ENCODE measurements at regions not wholly inside any gene's neighbourhood (a gene's known extent, or its start where the extent isn't known, plus 50 kb on each side); places are given as distances from the start of the nearest gene placed in this dataset.

DNA sequence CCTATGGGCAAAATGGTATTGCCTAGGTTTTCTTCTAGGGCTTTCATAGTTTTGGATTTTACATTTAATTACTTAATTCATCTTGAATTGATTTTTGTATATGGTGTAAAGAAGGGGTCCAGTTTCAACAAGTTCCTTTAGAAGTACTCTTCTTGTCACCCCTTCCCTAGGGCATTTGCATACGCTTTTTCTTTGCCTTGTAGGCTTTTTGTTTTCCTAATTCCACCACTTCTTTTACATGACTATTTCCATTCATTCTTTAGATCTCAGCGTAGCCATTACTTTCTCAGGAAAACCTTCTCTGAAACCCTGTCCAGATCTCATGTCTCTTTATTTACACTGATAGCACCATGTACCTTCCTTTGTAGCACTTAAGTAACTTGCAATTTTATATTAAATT lies 648.6 kb downstream of the XPNPEP1 start:
- Histone ChIP-seq H3K4me1 (ENCODE audit: control insufficient read depth, insufficient read depth, low read length) (no peaks in the 10 kb centered on the region), H3K36me3 (ENCODE audit: control insufficient read depth, insufficient read depth, low read length) (no peaks in the 10 kb centered on the region), H3K27ac (ENCODE audit: low read length) (no peak overlapping the region), H3K4me3 (ENCODE audit: low read length) (no peak overlapping the region), H3K27me3 (ENCODE audit: control insufficient read depth, insufficient read depth, low read length) (no peaks in the 10 kb centered on the region), H3K9me3 (ENCODE audit: control insufficient read depth, insufficient read depth, low read length) (peaks cover 3% of the 10 kb centered on the region; the same call in 1 of the 2 replicates)
- WGBS (ENCODE audit: insufficient coverage, insufficient read length) = no CpG with 5 or more reads among the region's 2 CpGs
- DNase-seq (ENCODE audit: low read depth, low spot score) = no peak

DNA sequence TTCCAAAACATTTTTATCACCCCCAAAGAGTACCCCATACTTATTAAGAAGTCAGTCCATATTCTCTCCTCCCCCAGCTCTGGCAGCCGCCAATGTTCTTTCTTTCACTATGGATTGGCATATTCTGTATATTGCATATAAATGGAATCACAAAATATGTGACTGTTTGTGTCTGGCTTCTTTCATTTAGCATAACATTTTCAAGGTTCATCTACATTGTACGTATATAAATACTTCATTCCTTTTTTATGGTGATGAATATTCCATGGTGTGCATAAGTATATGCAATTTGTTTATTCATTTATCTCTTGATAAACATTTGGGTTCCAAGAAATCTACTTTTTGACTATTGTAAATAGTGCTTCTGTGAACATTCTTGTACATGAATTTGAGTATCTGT lies 653.1 kb downstream of the XPNPEP1 start:
- no peak for DNase-seq (ENCODE audit: low read depth, low spot score)
- Histone ChIP-seq H3K4me3 (ENCODE audit: low read length) (no peak overlapping the region), H3K9me3 (ENCODE audit: control insufficient read depth, insufficient read depth, low read length) (no peaks in the 10 kb centered on the region; the same call in 1 of the 2 replicates), H3K36me3 (ENCODE audit: control insufficient read depth, insufficient read depth, low read length) (no peaks in the 10 kb centered on the region), H3K27ac (ENCODE audit: low read length) (no peak overlapping the region), H3K27me3 (ENCODE audit: control insufficient read depth, insufficient read depth, low read length) (no peaks in the 10 kb centered on the region), H3K4me1 (ENCODE audit: control insufficient read depth, insufficient read depth, low read length) (no peaks in the 10 kb centered on the region)
- WGBS (ENCODE audit: insufficient coverage, insufficient read length) = no CpG with 5 or more reads among the region's 2 CpGs

DNA sequence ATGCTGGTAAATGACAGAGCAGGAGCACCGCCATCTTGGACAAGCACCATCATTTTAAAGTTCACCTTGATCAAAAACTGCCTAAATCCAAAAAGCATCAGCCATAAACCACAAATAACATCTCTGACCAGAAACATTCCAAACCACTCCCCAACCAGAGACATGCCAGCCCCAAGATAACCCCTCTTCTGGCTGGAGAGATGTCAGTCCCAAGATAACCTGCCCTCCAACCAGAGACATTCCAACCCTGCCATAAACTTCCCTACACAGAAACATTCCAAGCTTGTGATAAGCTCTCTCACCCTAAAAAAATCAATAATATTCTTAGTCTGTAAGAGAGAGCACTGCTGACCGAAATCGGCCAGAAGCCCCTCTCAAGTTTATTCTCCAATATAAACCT lies 659.3 kb downstream of the XPNPEP1 start:
- WGBS (ENCODE audit: insufficient coverage, insufficient read length) = no CpG with 5 or more reads among the region's 3 CpGs
- Histone ChIP-seq H3K4me3 (ENCODE audit: low read length) (no peak overlapping the region), H3K4me1 (ENCODE audit: control insufficient read depth, insufficient read depth, low read length) (no peaks in the 10 kb centered on the region), H3K27ac (ENCODE audit: low read length) (no peak overlapping the region), H3K9me3 (ENCODE audit: control insufficient read depth, insufficient read depth, low read length) (no peaks in the 10 kb centered on the region; the same call in 1 of the 2 replicates), H3K36me3 (ENCODE audit: control insufficient read depth, insufficient read depth, low read length) (no peaks in the 10 kb centered on the region), H3K27me3 (ENCODE audit: control insufficient read depth, insufficient read depth, low read length) (no peaks in the 10 kb centered on the region)
- DNase-seq (ENCODE audit: low read depth, low spot score) = no peak

DNA sequence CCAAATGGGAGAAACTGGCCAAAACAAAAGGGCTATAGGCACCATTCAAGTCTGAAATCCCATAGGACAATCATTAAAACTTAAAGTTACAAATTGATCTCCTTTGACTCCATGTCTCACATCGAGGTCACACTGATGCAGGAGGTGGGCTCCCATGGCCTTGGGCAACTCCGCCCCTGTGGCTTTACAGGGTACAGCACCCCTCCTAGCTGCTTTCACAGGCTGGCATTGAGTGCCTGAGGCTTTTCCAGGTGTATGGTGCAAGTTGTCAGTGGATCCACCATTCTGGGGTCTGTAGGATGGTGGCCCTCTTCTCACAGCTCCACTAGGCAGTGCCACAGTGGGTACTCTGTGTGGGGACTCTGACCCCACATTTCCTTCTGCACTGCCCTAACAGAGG lies 662.1 kb downstream of the XPNPEP1 start:
- H3K4me3 ChIP-seq (ENCODE audit: low read length) = no peak overlapping the region
- no CpG with 5 or more reads among the region's 2 CpGs for WGBS (ENCODE audit: insufficient coverage, insufficient read length)
- no peaks in the 10 kb centered on the region; the same call in 1 of the 2 replicates for H3K9me3 ChIP-seq (ENCODE audit: control insufficient read depth, insufficient read depth, low read length)
- H3K36me3 ChIP-seq (ENCODE audit: control insufficient read depth, insufficient read depth, low read length) = no peaks in the 10 kb centered on the region
- H3K4me1 ChIP-seq (ENCODE audit: control insufficient read depth, insufficient read depth, low read length) = no peaks in the 10 kb centered on the region
- no peaks in the 10 kb centered on the region for H3K27me3 ChIP-seq (ENCODE audit: control insufficient read depth, insufficient read depth, low read length)
- H3K27ac ChIP-seq (ENCODE audit: low read length) = no peak overlapping the region
- DNase-seq (ENCODE audit: low read depth, low spot score) = no peak

DNA sequence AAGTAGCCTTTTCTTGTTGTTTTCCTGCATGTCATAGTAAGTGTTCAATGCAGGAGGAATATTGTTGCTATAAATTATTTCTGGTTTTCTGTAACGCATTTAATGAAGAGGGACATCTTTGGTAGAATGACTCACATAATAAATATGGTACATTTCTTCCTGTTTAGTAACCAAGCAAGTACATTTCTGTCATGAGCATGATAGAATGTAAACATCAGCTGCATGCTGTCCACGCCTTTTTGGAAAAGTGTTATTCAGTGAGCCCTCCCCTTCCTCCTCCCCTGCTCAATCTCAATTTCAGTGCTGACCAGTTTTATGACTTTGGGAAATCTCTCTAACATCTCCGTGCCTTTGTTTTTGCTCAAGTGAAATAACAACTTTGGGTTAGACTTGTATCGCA lies 664.0 kb downstream of the XPNPEP1 start:
- Histone ChIP-seq H3K4me3 (ENCODE audit: low read length) (no peak overlapping the region), H3K27ac (ENCODE audit: low read length) (no peak overlapping the region), H3K27me3 (ENCODE audit: control insufficient read depth, insufficient read depth, low read length) (no peaks in the 10 kb centered on the region), H3K4me1 (ENCODE audit: control insufficient read depth, insufficient read depth, low read length) (no peaks in the 10 kb centered on the region), H3K36me3 (ENCODE audit: control insufficient read depth, insufficient read depth, low read length) (no peaks in the 10 kb centered on the region), H3K9me3 (ENCODE audit: control insufficient read depth, insufficient read depth, low read length) (no peaks in the 10 kb centered on the region; the same call in 1 of the 2 replicates)
- no peak for DNase-seq (ENCODE audit: low read depth, low spot score)
- no CpG with 5 or more reads among the region's 4 CpGs for WGBS (ENCODE audit: insufficient coverage, insufficient read length)

DNA sequence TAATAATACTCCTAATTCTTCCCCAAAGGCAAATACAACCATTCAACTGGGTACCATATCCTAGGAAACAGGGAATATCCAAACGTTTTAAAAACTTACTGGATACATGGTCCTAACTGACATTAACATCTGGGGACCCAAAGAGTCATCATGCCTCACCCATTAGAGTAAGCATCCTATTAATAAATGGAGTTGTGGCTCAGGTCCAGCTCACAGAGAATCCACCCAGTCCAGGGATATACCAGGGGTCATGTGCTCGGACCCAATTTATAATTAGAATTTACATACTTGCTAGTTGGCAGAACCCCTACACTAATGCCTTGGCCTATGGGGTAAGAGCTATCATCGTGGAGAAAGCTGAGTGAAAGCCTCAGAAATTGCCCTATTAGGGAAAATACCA lies 670.0 kb downstream of the XPNPEP1 start:
- Histone ChIP-seq H3K9me3 (ENCODE audit: control insufficient read depth, insufficient read depth, low read length) (no peaks in the 10 kb centered on the region; the same call in 1 of the 2 replicates), H3K4me1 (ENCODE audit: control insufficient read depth, insufficient read depth, low read length) (no peaks in the 10 kb centered on the region), H3K27me3 (ENCODE audit: control insufficient read depth, insufficient read depth, low read length) (no peaks in the 10 kb centered on the region), H3K27ac (ENCODE audit: low read length) (no peak overlapping the region), H3K36me3 (ENCODE audit: control insufficient read depth, insufficient read depth, low read length) (no peaks in the 10 kb centered on the region), H3K4me3 (ENCODE audit: low read length) (no peak overlapping the region)
- no CpG with 5 or more reads among the region's 3 CpGs for WGBS (ENCODE audit: insufficient coverage, insufficient read length)
- DNase-seq (ENCODE audit: low read depth, low spot score) = no peak

DNA sequence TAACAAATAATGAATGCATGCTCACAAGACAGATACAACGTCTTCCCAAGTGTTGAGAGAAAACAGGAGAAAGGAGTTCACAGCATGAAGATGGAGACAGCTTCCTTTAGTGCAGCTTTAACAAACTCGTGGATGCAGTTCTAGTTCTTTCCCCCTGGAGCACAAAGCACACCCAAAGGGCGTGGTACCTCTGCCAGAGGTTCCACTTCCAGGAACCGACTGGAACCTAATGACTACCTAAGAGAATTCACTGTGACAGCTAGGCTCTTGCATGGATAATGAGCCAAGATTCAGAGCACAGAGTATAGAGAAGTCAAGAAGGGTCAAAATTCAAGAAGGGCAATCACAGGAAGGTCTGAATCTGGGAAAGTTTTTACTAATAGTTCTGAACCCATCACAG lies 673.2 kb downstream of the XPNPEP1 start:
- H3K9me3 ChIP-seq (ENCODE audit: control insufficient read depth, insufficient read depth, low read length) = no peaks in the 10 kb centered on the region; the same call in 1 of the 2 replicates
- no CpG with 5 or more reads among the region's 4 CpGs for WGBS (ENCODE audit: insufficient coverage, insufficient read length)
- H3K4me1 ChIP-seq (ENCODE audit: control insufficient read depth, insufficient read depth, low read length) = no peaks in the 10 kb centered on the region
- no peaks in the 10 kb centered on the region for H3K27me3 ChIP-seq (ENCODE audit: control insufficient read depth, insufficient read depth, low read length)
- no peak overlapping the region for H3K27ac ChIP-seq (ENCODE audit: low read length)
- no peak overlapping the region for H3K4me3 ChIP-seq (ENCODE audit: low read length)
- DNase-seq (ENCODE audit: low read depth, low spot score) = no peak
- H3K36me3 ChIP-seq (ENCODE audit: control insufficient read depth, insufficient read depth, low read length) = no peaks in the 10 kb centered on the region

DNA sequence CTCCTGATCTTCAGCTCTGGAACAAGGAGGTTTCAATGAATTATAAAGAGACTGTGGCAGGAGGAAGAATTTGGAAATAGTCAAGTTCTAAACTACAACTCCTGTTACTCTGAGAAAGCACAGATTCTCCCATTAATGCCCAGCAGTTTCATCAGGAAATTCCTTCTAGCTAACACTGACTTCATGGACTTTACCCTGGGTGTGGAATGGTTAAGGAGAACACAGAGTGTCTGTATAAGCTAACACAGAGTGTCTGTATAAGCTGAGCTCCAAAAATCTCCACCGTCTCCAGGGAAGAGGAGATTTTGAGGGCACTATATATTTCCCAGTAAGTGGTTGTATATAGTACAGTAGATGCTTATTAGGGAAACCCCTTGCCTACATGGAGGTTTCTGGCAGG lies 675.5 kb downstream of the XPNPEP1 start:
- H3K9me3 ChIP-seq (ENCODE audit: control insufficient read depth, insufficient read depth, low read length) = no peaks in the 10 kb centered on the region; the same call in 1 of the 2 replicates
- no peak overlapping the region for H3K4me3 ChIP-seq (ENCODE audit: low read length)
- no peaks in the 10 kb centered on the region for H3K36me3 ChIP-seq (ENCODE audit: control insufficient read depth, insufficient read depth, low read length)
- H3K27me3 ChIP-seq (ENCODE audit: control insufficient read depth, insufficient read depth, low read length) = no peaks in the 10 kb centered on the region
- no peaks in the 10 kb centered on the region for H3K4me1 ChIP-seq (ENCODE audit: control insufficient read depth, insufficient read depth, low read length)
- no peak overlapping the region for H3K27ac ChIP-seq (ENCODE audit: low read length)
- WGBS (ENCODE audit: insufficient coverage, insufficient read length) = no CpG with 5 or more reads among the region's 1 CpG
- DNase-seq (ENCODE audit: low read depth, low spot score) = no peak

DNA sequence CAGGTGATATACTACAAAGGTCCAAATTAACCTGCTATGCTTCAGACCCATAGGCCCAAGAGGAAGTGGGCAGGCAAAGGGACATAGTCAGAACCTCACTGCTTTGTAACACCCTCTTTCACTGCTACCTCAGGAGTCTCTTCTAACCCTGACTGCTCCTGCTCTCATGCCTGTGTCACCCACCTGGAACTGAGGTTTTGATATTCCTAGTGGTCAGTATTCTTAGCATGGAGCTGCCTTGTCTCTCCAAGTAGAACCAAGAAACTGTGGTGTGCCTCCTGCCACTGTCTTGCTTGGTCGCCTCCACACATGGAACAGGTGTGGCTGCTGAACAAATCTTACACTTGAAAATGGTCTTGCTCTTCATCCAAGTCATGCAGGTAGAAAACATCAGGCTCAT lies 677.5 kb downstream of the XPNPEP1 start:
- Histone ChIP-seq H3K4me1 (ENCODE audit: control insufficient read depth, insufficient read depth, low read length) (no peaks in the 10 kb centered on the region), H3K27me3 (ENCODE audit: control insufficient read depth, insufficient read depth, low read length) (no peaks in the 10 kb centered on the region), H3K36me3 (ENCODE audit: control insufficient read depth, insufficient read depth, low read length) (no peaks in the 10 kb centered on the region), H3K27ac (ENCODE audit: low read length) (no peak overlapping the region), H3K4me3 (ENCODE audit: low read length) (no peak overlapping the region), H3K9me3 (ENCODE audit: control insufficient read depth, insufficient read depth, low read length) (no peaks in the 10 kb centered on the region; the same call in 1 of the 2 replicates)
- DNase-seq (ENCODE audit: low read depth, low spot score) = no peak
- WGBS (ENCODE audit: insufficient coverage, insufficient read length) = no CpG with 5 or more reads among the region's 1 CpG

DNA sequence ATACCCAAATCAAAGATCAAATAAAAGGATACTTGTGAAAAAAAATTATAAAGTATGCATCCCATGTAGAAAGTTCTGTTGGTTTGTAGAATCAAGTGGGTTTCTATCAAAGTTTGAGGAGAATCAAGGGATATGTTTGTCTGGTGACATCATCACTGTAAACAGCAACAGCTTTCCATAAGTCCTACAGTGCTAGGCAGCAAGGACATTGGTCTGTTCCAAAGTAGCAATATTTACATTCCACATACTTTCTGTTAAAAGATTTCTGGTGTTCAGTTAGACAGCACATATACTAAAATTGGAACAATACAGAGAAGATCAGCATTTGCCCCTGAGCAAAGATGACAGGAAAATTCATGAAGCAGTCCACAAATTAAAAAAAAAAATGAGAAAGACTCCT lies 683.9 kb downstream of the XPNPEP1 start:
- Histone ChIP-seq H3K27ac (ENCODE audit: low read length) (no peak overlapping the region), H3K4me1 (ENCODE audit: control insufficient read depth, insufficient read depth, low read length) (no peaks in the 10 kb centered on the region), H3K36me3 (ENCODE audit: control insufficient read depth, insufficient read depth, low read length) (no peaks in the 10 kb centered on the region), H3K9me3 (ENCODE audit: control insufficient read depth, insufficient read depth, low read length) (no peaks in the 10 kb centered on the region; the same call in 1 of the 2 replicates), H3K4me3 (ENCODE audit: low read length) (no peak overlapping the region), H3K27me3 (ENCODE audit: control insufficient read depth, insufficient read depth, low read length) (no peaks in the 10 kb centered on the region)
- DNase-seq (ENCODE audit: low read depth, low spot score) = no peak

DNA sequence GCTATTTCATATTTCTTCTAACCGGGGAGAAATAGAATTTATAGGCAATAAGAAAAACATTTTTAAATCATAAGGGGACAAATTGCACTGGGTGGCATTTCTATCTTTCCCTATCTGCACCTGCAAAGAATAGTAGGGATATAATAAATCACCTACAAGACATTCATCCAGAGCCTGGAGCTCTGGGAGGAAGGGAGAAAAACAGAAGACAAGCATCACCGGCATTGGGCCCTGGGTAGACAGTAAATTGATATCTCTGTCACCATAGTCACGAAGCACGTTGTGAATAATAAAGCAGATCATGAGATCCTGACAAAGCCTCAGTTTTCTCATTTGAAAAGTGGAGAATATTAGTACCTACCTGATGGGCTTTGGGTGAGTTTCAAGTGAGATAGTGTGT lies 685.6 kb downstream of the XPNPEP1 start:
- no peaks in the 10 kb centered on the region; the same call in 1 of the 2 replicates for H3K9me3 ChIP-seq (ENCODE audit: control insufficient read depth, insufficient read depth, low read length)
- H3K4me3 ChIP-seq (ENCODE audit: low read length) = no peak overlapping the region
- no peaks in the 10 kb centered on the region for H3K27me3 ChIP-seq (ENCODE audit: control insufficient read depth, insufficient read depth, low read length)
- no peak for DNase-seq (ENCODE audit: low read depth, low spot score)
- no CpG with 5 or more reads among the region's 4 CpGs for WGBS (ENCODE audit: insufficient coverage, insufficient read length)
- H3K4me1 ChIP-seq (ENCODE audit: control insufficient read depth, insufficient read depth, low read length) = no peaks in the 10 kb centered on the region
- no peak overlapping the region for H3K27ac ChIP-seq (ENCODE audit: low read length)
- H3K36me3 ChIP-seq (ENCODE audit: control insufficient read depth, insufficient read depth, low read length) = no peaks in the 10 kb centered on the region
